Sigmoid colon (tissue), 6 donors: ENCODE measurements at regions not wholly inside any gene's neighbourhood (a gene's known extent, or its start where the extent isn't known, plus 50 kb on each side); places are given as distances from the start of the nearest gene placed in this dataset.
A peak's percentile ranks its signal among the peaks of the same experiment; 100 is the strongest.
"Not testable (repeated sequence)": the region's sequence is repeated elsewhere in the genome, so short reads cannot be mapped to it uniquely, and the experiment has no call there.

Experiments used
- DNase-seq: peaks from one replicate; pipeline ENCODE4 v3.0.0-alpha.2; 2019
- H3K27ac ChIP-seq, 4 donors: fragments of 200-600 bp; sonication (generic); one replicate each; pipeline ENCODE4 v1.5.1; 2016 to 2019; ENCODE audit warnings: mild to moderate bottlenecking in 1 of 4
- H3K27me3 ChIP-seq, 3 donors: fragments of 200-600 bp; sonication (generic); one replicate each; pipeline ENCODE4 v1.5.1; 2019; ENCODE audit warnings: mild to moderate bottlenecking in 1 of 3
- H3K36me3 ChIP-seq, 4 donors: fragments of 200-600 bp; sonication (generic); one replicate each; pipeline ENCODE4 v1.5.1; 2016 to 2019
- H3K4me1 ChIP-seq, 4 donors: fragments of 200-600 bp; sonication (generic); one replicate each; pipeline ENCODE4 v1.5.1; 2017 to 2019
- H3K4me3 ChIP-seq, 4 donors: fragments of 200-600 bp; sonication (generic); one replicate each; pipeline ENCODE4 v1.5.1; 2017 to 2019; ENCODE audit warnings: mild to moderate bottlenecking in 2 of 4, moderate library complexity in 1 of 4
- H3K9me3 ChIP-seq, 4 donors: fragments of 200-600 bp in 3 of 4; sonication (generic) in 3 of 4; one replicate each; pipeline versions ENCODE4 v1.5.1 to v1.6.1; 2013 to 2019
- EP300 ChIP-seq, 4 donors: sonication (generic); formaldehyde crosslinking; IDR thresholded peaks; one replicate each; pipeline ENCODE4 v1.6.1; 2017; ENCODE audit warnings: antibody characterized with exemption in 4 of 4
- POLR2A ChIP-seq, 2 donors: fragments of 450-650 bp; IDR thresholded peaks; one replicate each; pipeline ENCODE4 v1.6.1; 2016; ENCODE audit warnings: antibody characterized with exemption in 2 of 2, mild to moderate bottlenecking in 2 of 2, moderate library complexity in 2 of 2
- POLR2AphosphoS5 ChIP-seq, 4 donors: sonication (generic); formaldehyde crosslinking; IDR thresholded peaks; one replicate each; pipeline ENCODE4 v1.6.1; 2017; ENCODE audit warnings: antibody characterized with exemption in 4 of 4
- WGBS, 2 donors: extraction: QIAGEN DNeasy Blood & Tissue Kit; methylation state at CpG; one replicate each; pipeline ENCODE4 v1.1.7; 2013; 5-methylcytosine and 5-hydroxymethylcytosine counted together
- intact Hi-C: fragments of 100-400 bp; cut with DNase I; formaldehyde crosslinking; loops from one replicate; pipeline ENCODE4 v1.15.1; 2023
- TF ChIP-seq, protein P1 (sequence below), 4 experiments: fragments of 450-650 bp in 3 of 4; fragments of 200-600 bp in 1 of 4; IDR thresholded peaks; one replicate each; pipeline ENCODE4 v1.5.1; 2016 to 2019; ENCODE audit warnings: antibody characterized with exemption in 4 of 4, mild to moderate bottlenecking in 3 of 4, moderate library complexity in 2 of 4
- donor health status: healthy with polysubstance abuse.
- donor health status: healthy.

DNA sequence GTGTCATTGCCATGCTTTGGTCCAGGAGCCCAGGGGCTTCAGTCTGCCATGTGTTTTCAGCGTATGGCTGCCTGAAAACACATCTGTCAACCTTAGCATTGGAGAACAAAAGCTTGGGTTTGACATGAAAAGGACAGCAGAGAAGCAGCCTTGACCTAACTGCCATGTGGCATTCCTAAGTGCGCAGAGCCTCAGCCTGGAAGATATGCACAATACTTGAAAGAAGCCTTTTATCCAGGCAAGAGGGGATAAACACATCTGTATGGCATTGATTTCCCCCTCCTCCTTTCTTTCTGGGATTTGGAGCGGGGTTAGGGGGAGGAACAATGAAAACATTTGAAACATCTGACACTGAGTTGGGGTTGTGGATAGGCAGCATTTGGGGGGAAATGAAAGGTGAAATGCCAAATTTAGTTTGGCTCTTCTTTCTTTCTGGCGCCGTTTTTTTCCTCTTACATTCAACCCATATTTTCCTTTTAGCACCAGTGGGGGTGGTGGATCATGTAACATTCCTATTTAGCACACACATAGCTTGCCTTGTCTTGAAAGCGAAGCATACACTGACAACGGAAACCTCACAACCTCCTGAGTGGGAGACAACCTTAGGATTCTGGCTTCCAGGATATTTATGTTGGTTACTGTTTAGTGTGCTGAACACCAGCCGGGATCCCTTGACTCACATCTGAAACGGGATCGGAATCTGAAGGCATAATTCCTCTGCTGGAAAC, 177.0 kb downstream of the C12orf75 start:
- intact Hi-C loops, result no loop called here
- Histone ChIP-seq H3K4me3 (no peak overlapping the region), H3K9me3 (no peaks in the 10 kb centered on the region), H3K4me1 (no peaks in the 10 kb centered on the region), H3K36me3 (no peaks in the 10 kb centered on the region), H3K27me3 (no peaks in the 10 kb centered on the region), H3K27ac (no peak overlapping the region)
- DNase-seq, result no peak
- 86 to 87% methylated on average over 10 of the region's 10 CpGs for WGBS, 2 donors
- no peak for TF ChIP-seq POLR2A (IDR thresholded peaks at IDR 0.05)
- TF ChIP-seq, protein P1, sequence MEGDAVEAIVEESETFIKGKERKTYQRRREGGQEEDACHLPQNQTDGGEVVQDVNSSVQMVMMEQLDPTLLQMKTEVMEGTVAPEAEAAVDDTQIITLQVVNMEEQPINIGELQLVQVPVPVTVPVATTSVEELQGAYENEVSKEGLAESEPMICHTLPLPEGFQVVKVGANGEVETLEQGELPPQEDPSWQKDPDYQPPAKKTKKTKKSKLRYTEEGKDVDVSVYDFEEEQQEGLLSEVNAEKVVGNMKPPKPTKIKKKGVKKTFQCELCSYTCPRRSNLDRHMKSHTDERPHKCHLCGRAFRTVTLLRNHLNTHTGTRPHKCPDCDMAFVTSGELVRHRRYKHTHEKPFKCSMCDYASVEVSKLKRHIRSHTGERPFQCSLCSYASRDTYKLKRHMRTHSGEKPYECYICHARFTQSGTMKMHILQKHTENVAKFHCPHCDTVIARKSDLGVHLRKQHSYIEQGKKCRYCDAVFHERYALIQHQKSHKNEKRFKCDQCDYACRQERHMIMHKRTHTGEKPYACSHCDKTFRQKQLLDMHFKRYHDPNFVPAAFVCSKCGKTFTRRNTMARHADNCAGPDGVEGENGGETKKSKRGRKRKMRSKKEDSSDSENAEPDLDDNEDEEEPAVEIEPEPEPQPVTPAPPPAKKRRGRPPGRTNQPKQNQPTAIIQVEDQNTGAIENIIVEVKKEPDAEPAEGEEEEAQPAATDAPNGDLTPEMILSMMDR (IDR thresholded peaks at IDR 0.05), result no peak
- TF ChIP-seq POLR2AphosphoS5 (IDR thresholded peaks at IDR 0.05), result no peak
- no peak for TF ChIP-seq EP300 (IDR thresholded peaks at IDR 0.05)

DNA sequence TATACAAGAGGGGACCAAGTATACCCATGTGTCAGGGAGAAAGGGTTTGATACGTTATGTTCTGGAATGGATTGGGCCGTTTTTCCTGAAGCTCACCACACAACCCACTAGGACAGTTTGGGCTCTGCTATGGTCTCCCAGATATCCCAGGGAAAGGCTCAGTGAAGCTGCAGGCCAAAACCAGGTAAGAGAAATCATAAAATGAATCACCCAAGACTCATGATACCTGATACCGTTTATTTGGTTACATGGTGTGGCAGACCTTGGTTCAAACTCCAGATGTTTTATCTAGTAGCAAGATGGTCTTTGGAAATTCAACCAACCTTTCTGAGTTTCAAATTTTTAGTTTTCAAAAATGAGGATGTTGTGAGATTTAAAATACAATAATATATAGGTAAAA, 177.6 kb downstream of the C12orf75 start:
- H3K27ac ChIP-seq, result no peak overlapping the region
- H3K36me3 ChIP-seq, result no peaks in the 10 kb centered on the region
- DNase-seq, result no peak
- 71 to 88% methylated on average over 3 of the region's 3 CpGs for WGBS, 2 donors
- no peaks in the 10 kb centered on the region for H3K4me1 ChIP-seq
- no peaks in the 10 kb centered on the region for H3K9me3 ChIP-seq
- intact Hi-C loops, result no loop called here
- no peak overlapping the region for H3K4me3 ChIP-seq
- H3K27me3 ChIP-seq, result no peaks in the 10 kb centered on the region
- no peak for TF ChIP-seq EP300 (IDR thresholded peaks at IDR 0.05)
- TF ChIP-seq POLR2A (IDR thresholded peaks at IDR 0.05), result no peak
- TF ChIP-seq, protein P1 (IDR thresholded peaks at IDR 0.05), result no peak
- no peak for TF ChIP-seq POLR2AphosphoS5 (IDR thresholded peaks at IDR 0.05)

DNA sequence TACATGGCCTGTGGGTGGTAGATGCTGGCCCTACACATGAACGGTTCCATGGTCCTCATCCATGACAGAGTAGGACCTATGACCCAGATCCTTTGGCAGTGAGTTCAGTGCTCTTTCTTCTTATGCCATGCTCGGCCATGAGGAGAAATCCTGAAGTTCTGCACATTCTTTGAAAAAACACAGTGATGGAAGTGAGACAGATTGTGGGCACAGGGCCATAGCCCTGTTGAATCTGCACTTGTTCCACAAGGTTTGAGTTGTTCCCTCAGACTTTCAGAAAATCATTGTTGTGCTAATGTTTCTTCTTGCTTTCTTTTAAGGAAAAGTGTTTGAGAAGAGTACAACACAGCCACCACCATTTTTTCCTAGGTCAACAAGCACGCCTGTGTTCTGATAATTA, 180.0 kb downstream of the C12orf75 start:
- Histone ChIP-seq H3K4me1 (no peaks in the 10 kb centered on the region), H3K4me3 (no peak overlapping the region), H3K27me3 (no peaks in the 10 kb centered on the region), H3K9me3 (no peaks in the 10 kb centered on the region), H3K36me3 (no peaks in the 10 kb centered on the region), H3K27ac (no peak overlapping the region)
- no peak for TF ChIP-seq POLR2AphosphoS5 (IDR thresholded peaks at IDR 0.05)
- TF ChIP-seq, protein P1 (IDR thresholded peaks at IDR 0.05), result no peak
- TF ChIP-seq EP300 (IDR thresholded peaks at IDR 0.05), result no peak
- no peak for DNase-seq
- WGBS, 2 donors, result 68 to 78% methylated on average over 3 of the region's 3 CpGs
- intact Hi-C loops, result no loop called here

DNA sequence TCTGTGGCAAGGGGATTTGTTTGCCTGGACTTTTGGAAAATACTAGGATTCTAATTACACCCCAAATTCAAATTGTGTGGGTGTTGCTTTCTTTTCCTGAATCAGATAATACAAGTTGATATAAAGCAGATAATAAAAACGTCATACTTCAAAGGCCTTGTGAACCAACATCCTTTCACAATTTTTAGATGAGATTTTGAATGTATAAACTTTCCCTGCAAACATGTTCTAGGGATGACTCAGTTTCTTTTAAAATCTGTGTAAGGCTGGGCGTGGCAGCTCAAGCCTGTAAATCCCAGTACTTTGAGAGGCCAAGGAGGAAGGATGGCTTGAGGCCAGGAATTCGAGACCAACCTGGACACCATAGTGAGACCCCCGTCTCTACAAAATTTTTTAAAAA, 182.4 kb downstream of the C12orf75 start:
- H3K27me3 ChIP-seq, DNase-seq, H3K27ac ChIP-seq, intact Hi-C loops, H3K36me3 ChIP-seq, H3K4me3 ChIP-seq, H3K9me3 ChIP-seq, H3K4me1 ChIP-seq: not testable (repeated sequence)
- WGBS, 2 donors, result 47 to 65% methylated on average over 4 of the region's 4 CpGs

DNA sequence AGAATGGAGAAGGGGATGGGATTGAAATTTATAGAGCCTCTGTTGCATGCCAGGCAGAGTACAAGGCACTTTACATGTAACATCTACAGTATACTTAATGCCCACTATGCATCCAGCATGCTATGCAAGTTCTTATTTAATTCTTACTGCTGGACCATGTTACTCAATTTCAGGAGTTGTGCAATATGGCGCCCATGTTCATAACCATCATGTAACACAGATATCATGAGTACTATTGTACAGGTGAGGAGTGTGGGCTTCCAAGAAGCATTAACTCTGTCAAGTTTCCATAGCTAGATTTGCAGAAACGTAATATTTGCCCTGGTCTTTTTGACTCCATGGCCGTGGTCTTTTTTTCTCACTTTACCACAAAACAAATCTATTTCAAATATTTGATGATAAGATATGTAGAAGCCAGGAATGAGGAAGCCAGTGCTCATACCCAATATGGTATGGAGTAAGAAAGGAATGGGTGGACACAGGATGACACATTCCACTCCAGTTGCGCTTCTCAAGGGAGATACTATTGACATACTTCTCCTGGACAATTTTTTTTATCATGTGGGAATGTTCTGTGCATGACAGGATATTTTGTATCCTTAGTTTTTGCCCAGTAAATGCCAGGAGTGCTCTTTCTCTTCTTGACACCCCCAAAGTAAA, 191.8 kb downstream of the C12orf75 start:
- Histone ChIP-seq H3K36me3 (no peaks in the 10 kb centered on the region), H3K4me1 (peaks cover 0 to 18% (median 17%) of the 10 kb centered on the region in 4 donors), H3K4me3 (no peak overlapping the region), H3K27me3 (no peaks in the 10 kb centered on the region), H3K9me3 (no peaks in the 10 kb centered on the region), H3K27ac (peak overlapping the region in 1 of 4 donors; percentile 71)
- no peak for DNase-seq
- TF ChIP-seq EP300 (IDR thresholded peaks at IDR 0.05), result no peak
- TF ChIP-seq POLR2A (IDR thresholded peaks at IDR 0.05), result no peak
- TF ChIP-seq, protein P1 (IDR thresholded peaks at IDR 0.05), result no peak
- TF ChIP-seq POLR2AphosphoS5 (IDR thresholded peaks at IDR 0.05), result no peak
- 76 to 88% methylated on average over 4 of the region's 4 CpGs for WGBS, 2 donors
- intact Hi-C loops, result loop anchor here (2.0 kb wide), 1 partner anchor 615 kb away; no protein-coding TSS in a partner anchor
